ENCODE measurements at regions not wholly inside any gene's neighbourhood (a gene's known extent, or its start where the extent isn't known, plus 50 kb on each side); places are given as distances from the start of the nearest gene placed in this dataset.

GRCh38 chr1:238406098-238406860, 515.6 kb upstream of the ZP4 start:
- no peak overlapping the region for H3K4me3 ChIP-seq (ENCODE audit: low read depth, low read length)
- DNase-seq (ENCODE audit: low read depth), result no peak
- in situ Hi-C loops (cut with HindIII; ENCODE audit: low sequenced_read_pairs), result no loop called here
- TF ChIP-seq CTCF (IDR thresholded peaks at IDR 0.05; ENCODE audit: low read depth, low read length, missing control alignments), result no peak

GRCh38 chr1:238404921-238405320, 514.2 kb upstream of the ZP4 start:
- no peak overlapping the region for H3K4me3 ChIP-seq (ENCODE audit: low read depth, low read length)
- in situ Hi-C loops (cut with HindIII; ENCODE audit: low sequenced_read_pairs), result no loop called here

GRCh38 chr1:238404481-238404880, 513.8 kb upstream of the ZP4 start:
- TF ChIP-seq CTCF (IDR thresholded peaks at IDR 0.05; ENCODE audit: low read depth, low read length, missing control alignments), result no peak
- H3K4me3 ChIP-seq (ENCODE audit: low read depth, low read length), result no peak overlapping the region
- DNase-seq (ENCODE audit: low read depth), result no peak
- in situ Hi-C loops (cut with HindIII; ENCODE audit: low sequenced_read_pairs), result no loop called here

More at GRCh38 chr1:238404921-238405320, 514.2 kb upstream of the ZP4 start:
- DNase-seq (ENCODE audit: low read depth), result no peak
- TF ChIP-seq CTCF (IDR thresholded peaks at IDR 0.05; ENCODE audit: low read depth, low read length, missing control alignments), result no peak

GRCh38 chr1:238401144-238401543, 510.4 kb upstream of the ZP4 start:
- in situ Hi-C loops (cut with HindIII; ENCODE audit: low sequenced_read_pairs), result no loop called here
- peak; percentile 65 for DNase-seq (ENCODE audit: low read depth)
- no peak overlapping the region for H3K4me3 ChIP-seq (ENCODE audit: low read depth, low read length)
- TF ChIP-seq CTCF (IDR thresholded peaks at IDR 0.05; ENCODE audit: low read depth, low read length, missing control alignments), result no peak

GRCh38 chr1:238399558-238399957, 508.8 kb upstream of the ZP4 start:
- in situ Hi-C loops (cut with HindIII; ENCODE audit: low sequenced_read_pairs), result no loop called here
- DNase-seq (ENCODE audit: low read depth), result no peak
- H3K4me3 ChIP-seq (ENCODE audit: low read depth, low read length), result no peak overlapping the region
- TF ChIP-seq CTCF (IDR thresholded peaks at IDR 0.05; ENCODE audit: low read depth, low read length, missing control alignments), result no peak

GRCh38 chr1:238396140-238396539, 505.4 kb upstream of the ZP4 start:
- no peak for TF ChIP-seq CTCF (IDR thresholded peaks at IDR 0.05; ENCODE audit: low read depth, low read length, missing control alignments)
- H3K4me3 ChIP-seq (ENCODE audit: low read depth, low read length), result no peak overlapping the region
- in situ Hi-C loops (cut with HindIII; ENCODE audit: low sequenced_read_pairs), result no loop called here

More at GRCh38 chr1:238396140-238396539, 505.4 kb upstream of the ZP4 start:
- no peak for DNase-seq (ENCODE audit: low read depth)
